GM23338 (cell line): ENCODE measurements at regions not wholly inside any gene's neighbourhood (a gene's known extent, or its start where the extent isn't known, plus 50 kb on each side); places are given as distances from the start of the nearest gene placed in this dataset.

ENCODE experiments used
- CREB1 ChIP-seq: fragments of 250-450 bp; sonication (Bioruptor Pico); IDR thresholded peaks from 2 replicates; pipeline ENCODE4 v1.5.0; 2020; ENCODE audit warnings: low read depth, mild to moderate bottlenecking, moderate library complexity
- CTCF ChIP-seq, 2 experiments: fragments of 200-600 bp in 1 of 2; sonication (generic) in 1 of 2; conservative IDR thresholded peaks; 2 replicates each; pipeline versions ENCODE4 v1.5.1 to v1.6.1; 2016 to 2017; ENCODE audit warnings: antibody characterized with exemption in 2 of 2, low read depth in 2 of 2, mild to moderate bottlenecking in 2 of 2, moderate library complexity in 1 of 2
- ETS1 ChIP-seq: IDR thresholded peaks from 2 replicates; pipeline ENCODE4 v1.6.1; 2016; ENCODE audit warnings: antibody characterized with exemption
- POLR2AphosphoS5 ChIP-seq: IDR thresholded peaks from 2 replicates; pipeline ENCODE4 v1.6.1; 2016; ENCODE audit warnings: antibody characterized with exemption, low read depth
- REST ChIP-seq: IDR thresholded peaks from one replicate; pipeline ENCODE4 v1.6.1; 2018; ENCODE audit warnings: antibody characterized with exemption; ENCODE audit not compliant: unreplicated experiment
- STAT1 ChIP-seq: IDR thresholded peaks from one replicate; pipeline ENCODE4 v1.6.1; 2016; ENCODE audit warnings: antibody characterized with exemption; ENCODE audit not compliant: unreplicated experiment
- ZNF331 ChIP-seq: fragments of 250-450 bp; sonication (Bioruptor Pico); IDR thresholded peaks from 2 replicates; pipeline ENCODE4 v1.5.0; 2020; ENCODE audit warnings: low read depth, mild to moderate bottlenecking, moderate library complexity
- ZNF462 ChIP-seq: fragments of 250-450 bp; sonication (Bioruptor Pico); IDR thresholded peaks from 2 replicates; pipeline ENCODE4 v1.5.0; 2020; ENCODE audit warnings: mild to moderate bottlenecking, moderate library complexity

GRCh38 chr6:11398451-11399326 is 138.9 kb upstream of the TMEM170B start (continued):
- no peak for TF ChIP-seq ZNF462 (CRISPR knock-in tag)
- TF ChIP-seq POLR2AphosphoS5: no peak
- no peak for TF ChIP-seq STAT1
- TF ChIP-seq ZNF331 (CRISPR knock-in tag): no peak
- no peak for TF ChIP-seq REST
- no peak for TF ChIP-seq CREB1
- TF ChIP-seq CTCF (conservative IDR thresholded peaks at IDR 0.05; ENCODE audit: low read depth in 2 of 2): no peak
- TF ChIP-seq ETS1: no peak
